ENCODE measurements at regions not wholly inside any gene's neighbourhood (a gene's known extent, or its start where the extent isn't known, plus 50 kb on each side); places are given as distances from the start of the nearest gene placed in this dataset.

- Histone ChIP-seq H3K9me3 (peaks cover 0 to 11% (median 2%) of the 10 kb centered on the region in 12 donors), H3K4me3 (no peak overlapping the region), H3K4me1 (no peaks in the 10 kb centered on the region), H3K27ac (no peak overlapping the region), H3K27me3 (no peaks in the 10 kb centered on the region), H3K36me3 (no peaks in the 10 kb centered on the region)
- 40 to 68% (median 56%) methylated on average over 1 of the region's 1 CpG for WGBS, 4 donors
- DNase-seq = no peak
- no peak for ATAC-seq
- TF ChIP-seq CTCF (IDR thresholded peaks at IDR 0.05) (no peak), POLR2A (IDR thresholded peaks at IDR 0.05) (no peak)
- intact Hi-C loops (cut with DNase I) = loop anchor here in 1 of 10 donors (10.0 kb wide), 1 partner anchor 699 kb away; no protein-coding TSS in a partner anchor
Measured at GRCh38 chr5:123945548-123945947, 433.6 kb downstream of the CSNK1G3 start.

GRCh38 chr5:123943151-123943550 lies 431.2 kb downstream of the CSNK1G3 start:
- ATAC-seq = no peak
- intact Hi-C loops (cut with DNase I) = loop anchor here in 1 of 10 donors (10.0 kb wide), 1 partner anchor 702 kb away; no protein-coding TSS in a partner anchor

GRCh38 chr5:123940416-123940815 lies 428.4 kb downstream of the CSNK1G3 start:
- TF ChIP-seq POLR2A (IDR thresholded peaks at IDR 0.05) = no peak
- no peak for TF ChIP-seq CTCF (IDR thresholded peaks at IDR 0.05)
- ATAC-seq = no peak
- no peak overlapping the region for H3K27ac ChIP-seq
- H3K27me3 ChIP-seq = no peaks in the 10 kb centered on the region
- peaks cover 0 to 38% (median 17%) of the 10 kb centered on the region in 12 donors for H3K9me3 ChIP-seq
- intact Hi-C loops (cut with DNase I) = loop anchor here in 1 of 10 donors (10.0 kb wide), 1 partner anchor 704 kb away; no protein-coding TSS in a partner anchor
- no peaks in the 10 kb centered on the region for H3K36me3 ChIP-seq
- H3K4me1 ChIP-seq = no peaks in the 10 kb centered on the region
- H3K4me3 ChIP-seq = no peak overlapping the region
- no peak for DNase-seq

More at GRCh38 chr5:123943151-123943550, 431.2 kb downstream of the CSNK1G3 start:
- H3K9me3 ChIP-seq = peaks cover 0 to 12% (median 3%) of the 10 kb centered on the region in 12 donors
- H3K4me1 ChIP-seq = no peaks in the 10 kb centered on the region
- no peak overlapping the region for H3K27ac ChIP-seq
- no peak for DNase-seq
- H3K27me3 ChIP-seq = no peaks in the 10 kb centered on the region
- H3K4me3 ChIP-seq = no peak overlapping the region
- H3K36me3 ChIP-seq = no peaks in the 10 kb centered on the region
- no peak for TF ChIP-seq CTCF (IDR thresholded peaks at IDR 0.05)
- TF ChIP-seq POLR2A (IDR thresholded peaks at IDR 0.05) = no peak

- peak in 3 of 5 donors; percentile 21 to 41 (median 33) for DNase-seq
- Histone ChIP-seq H3K36me3 (no peaks in the 10 kb centered on the region), H3K9me3 (peaks cover 0 to 38% (median 17%) of the 10 kb centered on the region in 12 donors), H3K27ac (no peak overlapping the region), H3K4me3 (no peak overlapping the region), H3K27me3 (no peaks in the 10 kb centered on the region), H3K4me1 (no peaks in the 10 kb centered on the region)
- peak in 2 of 4 donors; percentile 44 to 79 for ATAC-seq
- no peak for TF ChIP-seq POLR2A (IDR thresholded peaks at IDR 0.05)
- TF ChIP-seq CTCF (IDR thresholded peaks at IDR 0.05) = peak; percentile 40 to 73 (median 58)
- intact Hi-C loops (cut with DNase I) = loop anchor here in 1 of 10 donors (10.0 kb wide), 1 partner anchor 1898 kb away; no protein-coding TSS in a partner anchor
- 60 to 72% (median 65%) methylated on average over 6 of the region's 6 CpGs for WGBS, 4 donors
Measured at GRCh38 chr5:123937230-123937629, 425.3 kb downstream of the CSNK1G3 start.
